Fibroblast of lung (primary cell): ENCODE measurements at regions not wholly inside any gene's neighbourhood (a gene's known extent, or its start where the extent isn't known, plus 50 kb on each side); places are given as distances from the start of the nearest gene placed in this dataset.

Experiments used
- DNase-seq, 2 donors: peaks; one replicate each; pipeline versions ENCODE4 v3.0.0 to v3.0.0-alpha.2; 2010; ENCODE audit warnings: low read depth in 2 of 2
- H2AFZ ChIP-seq: 2 replicates; pipeline ENCODE4 v1.5.1; 2012; ENCODE audit warnings: low read length, control low read depth, inconsistent platforms
- H3K27ac ChIP-seq: 2 replicates; pipeline ENCODE4 v1.5.1; 2011; ENCODE audit warnings: low read length, control low read depth; ENCODE audit not compliant: insufficient read depth
- H3K27me3 ChIP-seq: 2 replicates; pipeline ENCODE4 v1.5.1; 2011; ENCODE audit warnings: mild to moderate bottlenecking, low read length; ENCODE audit not compliant: control insufficient read depth, insufficient read depth
- H3K36me3 ChIP-seq: 2 replicates; pipeline ENCODE4 v1.5.1; 2011; ENCODE audit warnings: low read length; ENCODE audit not compliant: control insufficient read depth, insufficient read depth
- H3K4me1 ChIP-seq: 2 replicates; pipeline ENCODE4 v1.5.1; 2011; ENCODE audit warnings: low read length; ENCODE audit not compliant: control insufficient read depth, insufficient read depth; ENCODE audit errors: extremely low read depth
- H3K4me2 ChIP-seq: 2 replicates; pipeline ENCODE4 v1.5.1; 2011; ENCODE audit warnings: low read length, control low read depth; ENCODE audit not compliant: insufficient read depth; ENCODE audit errors: extremely low read depth
- H3K4me3 ChIP-seq, 4 experiments: fragments of 200-600 bp in 1 of 4; sonication (generic) in 1 of 4; replicated peaks in 1 of 4; 2 replicates each; pipeline ENCODE4 v1.5.1; 2011 to 2016; ENCODE audit warnings: low read length in 4 of 4, low read depth in 3 of 4, mild to moderate bottlenecking in 3 of 4, control low read depth in 2 of 4, inconsistent platforms in 1 of 4, mixed read lengths in 1 of 4; ENCODE audit not compliant: insufficient read depth in 1 of 4; ENCODE audit errors: control extremely low read depth in 1 of 4
- H3K79me2 ChIP-seq: 2 replicates; pipeline ENCODE4 v1.5.1; 2012; ENCODE audit warnings: mild to moderate bottlenecking, low read length, inconsistent platforms; ENCODE audit not compliant: control insufficient read depth, insufficient read depth
- H3K9ac ChIP-seq: 2 replicates; pipeline ENCODE4 v1.5.1; 2011; ENCODE audit warnings: mild to moderate bottlenecking, low read length, control low read depth; ENCODE audit not compliant: insufficient read depth
- H3K9me3 ChIP-seq: 2 replicates; pipeline ENCODE4 v1.5.1; 2012; ENCODE audit warnings: low read depth, low read length; ENCODE audit not compliant: control insufficient read depth, insufficient read depth
- H4K20me1 ChIP-seq: 2 replicates; pipeline ENCODE4 v1.5.1; 2011; ENCODE audit warnings: low read length; ENCODE audit not compliant: control insufficient read depth, insufficient read depth; ENCODE audit errors: extremely low read depth
- CTCF ChIP-seq, 2 donors: IDR thresholded peaks in 1 of 2; conservative IDR thresholded peaks in 1 of 2; 1 replicate in 1 of 2; 2 replicates in 1 of 2; pipeline ENCODE4 v1.5.1; 2011 to 2012; ENCODE audit warnings: low read length in 2 of 2, control low read depth in 1 of 2, inconsistent platforms in 1 of 2, low read depth in 1 of 2, mild to moderate bottlenecking in 1 of 2
- EZH2 ChIP-seq: IDR thresholded peaks from 2 replicates; pipeline ENCODE4 v1.5.1; 2012; ENCODE audit warnings: low read length, control low read depth, mild to moderate bottlenecking; ENCODE audit errors: missing control alignments

- Histone ChIP-seq H4K20me1 (no peaks in the 10 kb centered on the region), H3K9me3 (no peaks in the 10 kb centered on the region), H2AFZ (no peak overlapping the region), H3K27ac (no peak overlapping the region), H3K9ac (no peak overlapping the region), H3K4me1 (no peaks in the 10 kb centered on the region), H3K4me2 (no peak overlapping the region), H3K36me3 (no peaks in the 10 kb centered on the region), H3K27me3 (no peaks in the 10 kb centered on the region), H3K4me3 (no peak overlapping the region), H3K79me2 (no peaks in the 10 kb centered on the region)
- DNase-seq = no peak
- TF ChIP-seq EZH2 (no peak), CTCF (conservative IDR thresholded peaks at IDR 0.05 in 1 of 2, IDR thresholded peaks at IDR 0.05 in 1 of 2; ENCODE audit: low read depth in 1 of 2, low read length in 2 of 2) (no peak)
Measured at GRCh38 chr16:54722210-54722676, 208.4 kb upstream of the IRX5 start.

- no peaks in the 10 kb centered on the region for H3K27me3 ChIP-seq
- DNase-seq = no peak
- no peaks in the 10 kb centered on the region for H3K9me3 ChIP-seq
- no peaks in the 10 kb centered on the region for H4K20me1 ChIP-seq
- H3K4me1 ChIP-seq = no peaks in the 10 kb centered on the region
- no peak overlapping the region for H3K9ac ChIP-seq
- H3K4me3 ChIP-seq = no peak overlapping the region
- no peak overlapping the region for H3K27ac ChIP-seq
- H3K79me2 ChIP-seq = no peaks in the 10 kb centered on the region
- H3K36me3 ChIP-seq = no peaks in the 10 kb centered on the region
- TF ChIP-seq CTCF (conservative IDR thresholded peaks at IDR 0.05 in 1 of 2, IDR thresholded peaks at IDR 0.05 in 1 of 2; ENCODE audit: low read depth in 1 of 2, low read length in 2 of 2) (no peak), EZH2 (no peak)
- H2AFZ ChIP-seq = no peak overlapping the region
- H3K4me2 ChIP-seq = no peak overlapping the region
Measured at GRCh38 chr16:54720259-54720658, 210.4 kb upstream of the IRX5 start.

GRCh38 chr16:54719624-54720023 lies 211.0 kb upstream of the IRX5 start:
- Histone ChIP-seq H3K79me2 (no peaks in the 10 kb centered on the region), H3K9ac (no peak overlapping the region), H3K4me2 (no peak overlapping the region)

More at GRCh38 chr16:54719624-54720023, 211.0 kb upstream of the IRX5 start:
- H3K9me3 ChIP-seq = no peaks in the 10 kb centered on the region
- H3K27me3 ChIP-seq = no peaks in the 10 kb centered on the region
- no peak for DNase-seq
- no peak overlapping the region for H3K4me3 ChIP-seq
- H3K27ac ChIP-seq = no peak overlapping the region
- no peak overlapping the region for H2AFZ ChIP-seq
- H3K4me1 ChIP-seq = no peaks in the 10 kb centered on the region
- no peaks in the 10 kb centered on the region for H3K36me3 ChIP-seq
- no peaks in the 10 kb centered on the region for H4K20me1 ChIP-seq
- TF ChIP-seq CTCF (conservative IDR thresholded peaks at IDR 0.05 in 1 of 2, IDR thresholded peaks at IDR 0.05 in 1 of 2; ENCODE audit: low read depth in 1 of 2, low read length in 2 of 2) = no peak
- TF ChIP-seq EZH2 = no peak
